ENCODE measurements at regions not wholly inside any gene's neighbourhood (a gene's known extent, or its start where the extent isn't known, plus 50 kb on each side); places are given as distances from the start of the nearest gene placed in this dataset.

GRCh38 chr4:123043793-123044425 lies 121.5 kb upstream of the NUDT6 start:
- Histone ChIP-seq H3K4me1 (no peaks in the 10 kb centered on the region), H3K4me3 (no peak overlapping the region), H3K27ac (no peak overlapping the region), H3K27me3 (no peaks in the 10 kb centered on the region), H3K9me3 (no peaks in the 10 kb centered on the region), H3K36me3 (ENCODE audit: low read depth, missing control alignments) (no peaks in the 10 kb centered on the region)
- intact Hi-C loops (cut with DNase I; ENCODE audit: low total_unique reads), result no loop called here
- 49 to 71% methylated on average over 2 of the region's 2 CpGs for WGBS, 2 donors
- no peak for DNase-seq
- TF ChIP-seq CTCF (IDR thresholded peaks at IDR 0.05) (no peak), POLR2A (IDR thresholded peaks at IDR 0.05) (no peak)

GRCh38 chr4:123046096-123046495 lies 123.7 kb upstream of the NUDT6 start:
- WGBS, 2 donors, result 73 to 78% methylated on average over 3 of the region's 3 CpGs
- Histone ChIP-seq H3K4me3 (no peak overlapping the region), H3K27ac (no peak overlapping the region), H3K9me3 (no peaks in the 10 kb centered on the region), H3K36me3 (ENCODE audit: low read depth, missing control alignments) (no peaks in the 10 kb centered on the region), H3K4me1 (no peaks in the 10 kb centered on the region), H3K27me3 (no peaks in the 10 kb centered on the region)
- intact Hi-C loops (cut with DNase I; ENCODE audit: low total_unique reads), result no loop called here
- no peak for TF ChIP-seq POLR2A (IDR thresholded peaks at IDR 0.05)
- TF ChIP-seq CTCF (IDR thresholded peaks at IDR 0.05), result no peak
- DNase-seq, result no peak

GRCh38 chr4:123050018-123050417 lies 127.6 kb upstream of the NUDT6 start:
- H3K36me3 ChIP-seq (ENCODE audit: low read depth, missing control alignments), result no peaks in the 10 kb centered on the region
- H3K9me3 ChIP-seq, result no peaks in the 10 kb centered on the region
- no peaks in the 10 kb centered on the region for H3K4me1 ChIP-seq
- TF ChIP-seq POLR2A (IDR thresholded peaks at IDR 0.05) (no peak), CTCF (IDR thresholded peaks at IDR 0.05) (no peak)
- no peak overlapping the region for H3K4me3 ChIP-seq
- DNase-seq, result no peak
- H3K27ac ChIP-seq, result no peak overlapping the region
- intact Hi-C loops (cut with DNase I; ENCODE audit: low total_unique reads), result no loop called here
- H3K27me3 ChIP-seq, result no peaks in the 10 kb centered on the region
- 96 to 97% methylated on average over 2 of the region's 2 CpGs for WGBS, 2 donors

- intact Hi-C loops (cut with DNase I; ENCODE audit: low total_unique reads), result no loop called here
- Histone ChIP-seq H3K27me3 (no peaks in the 10 kb centered on the region), H3K4me1 (no peaks in the 10 kb centered on the region), H3K4me3 (no peak overlapping the region), H3K27ac (no peak overlapping the region), H3K36me3 (ENCODE audit: low read depth, missing control alignments) (no peaks in the 10 kb centered on the region), H3K9me3 (no peaks in the 10 kb centered on the region)
- 97 to 99% methylated on average over 3 of the region's 3 CpGs for WGBS, 2 donors
- DNase-seq, result no peak
- TF ChIP-seq POLR2A (IDR thresholded peaks at IDR 0.05) (no peak), CTCF (IDR thresholded peaks at IDR 0.05) (no peak)
Measured at GRCh38 chr4:123052007-123052406, 129.6 kb upstream of the NUDT6 start.

- Histone ChIP-seq H3K36me3 (ENCODE audit: low read depth, missing control alignments) (no peaks in the 10 kb centered on the region), H3K4me1 (no peaks in the 10 kb centered on the region), H3K4me3 (no peak overlapping the region), H3K27me3 (no peaks in the 10 kb centered on the region), H3K9me3 (no peaks in the 10 kb centered on the region), H3K27ac (no peak overlapping the region)
- no peak for TF ChIP-seq CTCF (IDR thresholded peaks at IDR 0.05)
- no peak for TF ChIP-seq POLR2A (IDR thresholded peaks at IDR 0.05)
- intact Hi-C loops (cut with DNase I; ENCODE audit: low total_unique reads), result no loop called here
- DNase-seq, result no peak
Measured at GRCh38 chr4:123055943-123056342, 133.5 kb upstream of the NUDT6 start.

Data from testis (tissue), 2 donors.